HFFc6 (cell line): ENCODE measurements at regions not wholly inside any gene's neighbourhood (a gene's known extent, or its start where the extent isn't known, plus 50 kb on each side); places are given as distances from the start of the nearest gene placed in this dataset.
"Not testable (repeated sequence)": the region's sequence is repeated elsewhere in the genome, so short reads cannot be mapped to it uniquely, and the experiment has no call there.

Experiments used
- DNase-seq: peaks from one replicate; pipeline ENCODE4 v3.0.0-alpha.2; 2018
- H3K27ac Mint-ChIP-seq: 2 replicates; pipeline ENCODE4 v1.8.0; 2020; ENCODE audit warnings: mild to moderate bottlenecking, mixed read lengths
- H3K27me3 Mint-ChIP-seq: 2 replicates; pipeline ENCODE4 v1.8.0; 2021; ENCODE audit warnings: mild to moderate bottlenecking, moderate library complexity, mixed read lengths; ENCODE audit not compliant: insufficient read depth
- H3K36me3 Mint-ChIP-seq: 2 replicates; pipeline ENCODE4 v1.8.0; 2021; ENCODE audit warnings: low read depth, mixed read lengths
- H3K4me1 Mint-ChIP-seq: 2 replicates; pipeline ENCODE4 v1.8.0; 2020; ENCODE audit warnings: low read depth, mixed read lengths
- H3K4me3 Mint-ChIP-seq: 2 replicates; pipeline ENCODE4 v1.8.0; 2020; ENCODE audit warnings: mild to moderate bottlenecking, moderate library complexity, mixed read lengths
- H3K9me3 Mint-ChIP-seq: 2 replicates; pipeline ENCODE4 v1.8.0; 2020; ENCODE audit warnings: mild to moderate bottlenecking, mixed read lengths
- CTCF ChIP-seq: fragments of 200-600 bp; sonication (generic); IDR thresholded peaks from 2 replicates; pipeline ENCODE4 v1.5.0; 2021; ENCODE audit warnings: antibody characterized with exemption, mild to moderate bottlenecking

GRCh38 chr9:106019702-106020101, 325.4 kb downstream of the TMEM38B start:
- Mint-ChIP-seq H3K4me3 (no peak overlapping the region), H3K27me3 (no peaks in the 10 kb centered on the region), H3K27ac (no peak overlapping the region), H3K36me3 (no peaks in the 10 kb centered on the region), H3K9me3 (peaks cover 49% of the 10 kb centered on the region), H3K4me1 (no peaks in the 10 kb centered on the region)
- no peak for DNase-seq
- no peak for TF ChIP-seq CTCF

- no peak overlapping the region for H3K4me3 Mint-ChIP-seq
- H3K4me1 Mint-ChIP-seq, result no peaks in the 10 kb centered on the region
- peaks cover 49% of the 10 kb centered on the region for H3K9me3 Mint-ChIP-seq
- TF ChIP-seq CTCF, result no peak
- H3K36me3 Mint-ChIP-seq, result no peaks in the 10 kb centered on the region
- H3K27me3 Mint-ChIP-seq, result no peaks in the 10 kb centered on the region
- H3K27ac Mint-ChIP-seq, result no peak overlapping the region
- DNase-seq, result no peak
These were observed 325.8 kb downstream of the TMEM38B start for GRCh38 chr9:106020186-106020585.

GRCh38 chr9:106023455-106023854, 329.1 kb downstream of the TMEM38B start:
- Mint-ChIP-seq H3K36me3 (no peaks in the 10 kb centered on the region), H3K4me1 (no peaks in the 10 kb centered on the region), H3K27me3 (no peaks in the 10 kb centered on the region), H3K4me3 (no peak overlapping the region), H3K9me3 (peaks cover 37% of the 10 kb centered on the region), H3K27ac (no peak overlapping the region)
- TF ChIP-seq CTCF, result no peak
- no peak for DNase-seq

GRCh38 chr9:106025453-106025852, 331.1 kb downstream of the TMEM38B start:
- no peaks in the 10 kb centered on the region for H3K4me1 Mint-ChIP-seq

GRCh38 chr9:106030146-106030545, 335.8 kb downstream of the TMEM38B start:
- not testable (repeated sequence) for H3K4me1 Mint-ChIP-seq, H3K27ac Mint-ChIP-seq, H3K36me3 Mint-ChIP-seq, DNase-seq, H3K4me3 Mint-ChIP-seq, H3K27me3 Mint-ChIP-seq
- peaks cover 34% of the 10 kb centered on the region for H3K9me3 Mint-ChIP-seq

More at GRCh38 chr9:106025453-106025852, 331.1 kb downstream of the TMEM38B start:
- no peaks in the 10 kb centered on the region for H3K27me3 Mint-ChIP-seq
- no peaks in the 10 kb centered on the region for H3K36me3 Mint-ChIP-seq
- TF ChIP-seq CTCF, result no peak
- no peak for DNase-seq
- H3K27ac Mint-ChIP-seq, result no peak overlapping the region
- peaks cover 38% of the 10 kb centered on the region for H3K9me3 Mint-ChIP-seq
- no peak overlapping the region for H3K4me3 Mint-ChIP-seq

GRCh38 chr9:106032978-106033377, 338.6 kb downstream of the TMEM38B start:
- DNase-seq, result no peak
- TF ChIP-seq CTCF, result no peak
- Mint-ChIP-seq H3K27ac (no peak overlapping the region), H3K4me3 (no peak overlapping the region), H3K9me3 (peaks cover 29% of the 10 kb centered on the region), H3K36me3 (no peaks in the 10 kb centered on the region), H3K4me1 (no peaks in the 10 kb centered on the region), H3K27me3 (no peaks in the 10 kb centered on the region; the same call in 1 of the 2 replicates)
